DND-41 (cell line): ENCODE measurements at regions not wholly inside any gene's neighbourhood (a gene's known extent, or its start where the extent isn't known, plus 50 kb on each side); places are given as distances from the start of the nearest gene placed in this dataset.
A peak's percentile ranks its signal among the peaks of the same experiment; 100 is the strongest.

Experiments
- ATAC-seq: fragments of 200-7000 bp; cut with Tn5 transposase; 3 replicates; pipeline ENCODE4 v1.9.1; 2021; ENCODE audit warnings: low read depth; ENCODE audit not compliant: insufficient read depth
- DNase-seq: peaks from one replicate; pipeline ENCODE4 v3.0.0-alpha.2; 2020
- H2AFZ ChIP-seq: 2 replicates; pipeline ENCODE4 v1.6.0; 2012; ENCODE audit warnings: low read depth, low read length
- H3K27ac ChIP-seq: 2 replicates; pipeline ENCODE4 v1.5.1; 2012; ENCODE audit warnings: low read length, inconsistent platforms
- H3K27me3 ChIP-seq: fragments of 200-600 bp; sonication (generic); 2 replicates; pipeline ENCODE4 v1.6.0; 2012; ENCODE audit warnings: low read length, mild to moderate bottlenecking, inconsistent platforms; ENCODE audit not compliant: insufficient read depth, poor library complexity
- H3K36me3 ChIP-seq: 2 replicates; pipeline ENCODE4 v1.5.1; 2012; ENCODE audit warnings: low read length, inconsistent platforms; ENCODE audit not compliant: insufficient read depth
- H3K4me1 ChIP-seq: 2 replicates; pipeline ENCODE4 v1.5.1; 2012; ENCODE audit warnings: mild to moderate bottlenecking, low read length; ENCODE audit not compliant: insufficient read depth
- H3K4me2 ChIP-seq: 2 replicates; pipeline ENCODE4 v1.6.0; 2012; ENCODE audit warnings: mild to moderate bottlenecking, moderate library complexity, low read length, inconsistent platforms; ENCODE audit not compliant: insufficient read depth
- H3K4me3 ChIP-seq, 2 experiments: fragments of 200-600 bp in 1 of 2; shearing (Covaris generic) in 1 of 2; 2 replicates each; pipeline ENCODE4 v1.5.1; 2012 to 2016; ENCODE audit warnings: inconsistent platforms in 2 of 2, low read length in 2 of 2, mild to moderate bottlenecking in 2 of 2, low read depth in 1 of 2, moderate library complexity in 1 of 2
- H3K79me2 ChIP-seq: 2 replicates; pipeline ENCODE4 v1.6.0; 2012; ENCODE audit warnings: low read length, inconsistent platforms; ENCODE audit not compliant: insufficient read depth
- H3K9ac ChIP-seq: 2 replicates; pipeline ENCODE4 v1.6.0; 2012; ENCODE audit warnings: low read depth, mild to moderate bottlenecking, inconsistent platforms, low read length, moderate library complexity
- H3K9me3 ChIP-seq: 2 replicates; pipeline ENCODE4 v1.5.1; 2012; ENCODE audit warnings: low read length, moderate library complexity, mild to moderate bottlenecking, inconsistent platforms; ENCODE audit not compliant: insufficient read depth, severe bottlenecking
- H4K20me1 ChIP-seq: 2 replicates; pipeline ENCODE4 v1.6.0; 2012; ENCODE audit warnings: low read length; ENCODE audit not compliant: insufficient read depth
- EZH2 ChIP-seq: IDR thresholded peaks from 3 replicates; pipeline ENCODE4 v1.6.1; 2012; ENCODE audit warnings: borderline replicate concordance, low read depth, mild to moderate bottlenecking, moderate library complexity, low read length, inconsistent platforms; ENCODE audit not compliant: severe bottlenecking
- TF ChIP-seq, protein P1 (sequence below): IDR thresholded peaks from 2 replicates; pipeline ENCODE4 v1.5.1; 2012; ENCODE audit warnings: borderline replicate concordance, low read length, moderate library complexity, mild to moderate bottlenecking; ENCODE audit not compliant: poor library complexity, severe bottlenecking; ENCODE audit errors: extremely low read depth

DNA sequence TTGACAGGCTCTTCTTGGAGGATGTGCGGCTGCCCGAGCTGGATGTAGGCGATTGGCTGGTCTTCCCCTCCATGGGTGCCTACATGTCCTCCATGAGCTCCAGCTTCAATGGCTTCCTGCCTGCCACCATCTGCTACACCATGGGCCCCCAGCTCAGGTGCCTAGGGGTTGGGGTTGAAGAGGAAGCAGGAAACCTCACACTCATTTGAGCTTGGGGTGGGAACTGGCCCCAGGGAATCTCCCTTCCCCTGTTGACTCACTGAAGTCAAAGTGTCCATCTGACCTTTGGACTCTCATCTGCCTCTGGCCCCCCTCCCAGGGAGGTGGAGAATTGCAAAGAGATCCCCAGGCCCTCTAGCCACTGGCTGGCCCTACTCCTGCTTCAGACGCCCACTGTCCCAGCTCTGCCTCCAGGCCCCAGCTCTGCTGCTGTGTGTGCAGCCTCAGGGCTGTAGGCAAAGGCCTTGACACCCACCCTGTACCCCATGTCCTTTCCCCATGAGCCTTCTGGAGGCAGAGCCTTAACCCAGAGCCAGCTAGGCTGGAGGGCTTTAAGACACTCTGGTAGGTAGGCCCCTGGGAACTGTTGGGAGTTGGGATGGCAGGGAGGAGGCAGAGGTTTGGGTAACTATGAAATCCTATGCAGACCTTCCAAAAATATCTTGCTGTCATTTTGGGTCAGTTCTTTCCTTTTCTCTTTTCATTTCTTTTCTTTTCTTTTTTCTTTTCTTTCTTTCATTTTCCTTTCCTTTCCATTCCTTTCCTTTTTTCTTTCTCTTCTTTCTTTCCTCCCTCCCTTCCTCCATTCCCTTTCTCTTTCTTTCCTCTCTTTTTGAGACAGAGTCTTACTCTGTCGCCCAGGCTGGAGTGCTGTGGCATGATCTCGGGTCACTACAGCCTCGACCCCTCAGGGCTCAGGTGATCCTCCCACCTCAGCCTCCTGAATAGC, 66.9 kb upstream of the TINAGL1 start:
- no peaks in the 10 kb centered on the region for H3K27me3 ChIP-seq
- H3K4me1 ChIP-seq, result peaks cover 69% of the 10 kb centered on the region
- ATAC-seq, result peak; percentile 39
- TF ChIP-seq EZH2, result no peak
- TF ChIP-seq, protein P1, sequence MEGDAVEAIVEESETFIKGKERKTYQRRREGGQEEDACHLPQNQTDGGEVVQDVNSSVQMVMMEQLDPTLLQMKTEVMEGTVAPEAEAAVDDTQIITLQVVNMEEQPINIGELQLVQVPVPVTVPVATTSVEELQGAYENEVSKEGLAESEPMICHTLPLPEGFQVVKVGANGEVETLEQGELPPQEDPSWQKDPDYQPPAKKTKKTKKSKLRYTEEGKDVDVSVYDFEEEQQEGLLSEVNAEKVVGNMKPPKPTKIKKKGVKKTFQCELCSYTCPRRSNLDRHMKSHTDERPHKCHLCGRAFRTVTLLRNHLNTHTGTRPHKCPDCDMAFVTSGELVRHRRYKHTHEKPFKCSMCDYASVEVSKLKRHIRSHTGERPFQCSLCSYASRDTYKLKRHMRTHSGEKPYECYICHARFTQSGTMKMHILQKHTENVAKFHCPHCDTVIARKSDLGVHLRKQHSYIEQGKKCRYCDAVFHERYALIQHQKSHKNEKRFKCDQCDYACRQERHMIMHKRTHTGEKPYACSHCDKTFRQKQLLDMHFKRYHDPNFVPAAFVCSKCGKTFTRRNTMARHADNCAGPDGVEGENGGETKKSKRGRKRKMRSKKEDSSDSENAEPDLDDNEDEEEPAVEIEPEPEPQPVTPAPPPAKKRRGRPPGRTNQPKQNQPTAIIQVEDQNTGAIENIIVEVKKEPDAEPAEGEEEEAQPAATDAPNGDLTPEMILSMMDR, result no peak
- no peak overlapping the region for H2AFZ ChIP-seq
- no peaks in the 10 kb centered on the region for H4K20me1 ChIP-seq
- peak overlapping the region in 1 of 2 experiments; percentile 69; a peak in 2 of 4 replicates for H3K4me3 ChIP-seq
- H3K79me2 ChIP-seq, result peaks cover 81% of the 10 kb centered on the region
- H3K9ac ChIP-seq, result peak overlapping the region; percentile 86
- H3K4me2 ChIP-seq, result peak overlapping the region; percentile 79
- H3K27ac ChIP-seq, result peak overlapping the region; percentile 92
- peaks cover 30% of the 10 kb centered on the region for H3K9me3 ChIP-seq
- peak; percentile 78 for DNase-seq
- H3K36me3 ChIP-seq, result peaks cover 77% of the 10 kb centered on the region

DNA sequence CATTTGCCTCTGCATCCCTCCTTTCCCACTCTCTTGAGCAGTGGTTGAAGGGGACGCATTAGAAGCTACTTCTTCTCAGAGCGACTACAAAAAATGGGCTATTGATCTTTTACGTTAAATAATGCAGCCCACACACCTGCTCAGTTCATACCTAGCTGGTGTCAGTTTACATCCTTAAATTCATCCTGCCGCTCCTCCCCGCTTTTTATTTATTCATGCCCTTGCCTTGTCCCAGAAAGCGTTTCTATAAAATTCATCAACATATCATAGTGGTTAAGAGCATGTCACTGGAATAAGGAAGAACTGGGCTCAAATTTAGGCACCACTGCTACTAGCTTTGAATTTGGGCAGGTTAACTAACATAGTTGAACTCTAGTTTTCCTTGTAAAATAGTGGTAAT, 66.0 kb upstream of the TINAGL1 start:
- Histone ChIP-seq H3K4me2 (peak overlapping the region; percentile 17; the same call in 1 of the 2 replicates), H3K36me3 (peaks cover 84% of the 10 kb centered on the region), H3K4me3 (no peak overlapping the region), H3K79me2 (peaks cover 85% of the 10 kb centered on the region), H2AFZ (no peak overlapping the region), H4K20me1 (no peaks in the 10 kb centered on the region), H3K9ac (no peak overlapping the region), H3K27ac (peak overlapping the region; percentile 64), H3K27me3 (no peaks in the 10 kb centered on the region), H3K4me1 (peaks cover 67% of the 10 kb centered on the region), H3K9me3 (peaks cover 30% of the 10 kb centered on the region)
- no peak for DNase-seq
- TF ChIP-seq, protein P1, result no peak
- no peak for TF ChIP-seq EZH2
- ATAC-seq, result no peak

DNA sequence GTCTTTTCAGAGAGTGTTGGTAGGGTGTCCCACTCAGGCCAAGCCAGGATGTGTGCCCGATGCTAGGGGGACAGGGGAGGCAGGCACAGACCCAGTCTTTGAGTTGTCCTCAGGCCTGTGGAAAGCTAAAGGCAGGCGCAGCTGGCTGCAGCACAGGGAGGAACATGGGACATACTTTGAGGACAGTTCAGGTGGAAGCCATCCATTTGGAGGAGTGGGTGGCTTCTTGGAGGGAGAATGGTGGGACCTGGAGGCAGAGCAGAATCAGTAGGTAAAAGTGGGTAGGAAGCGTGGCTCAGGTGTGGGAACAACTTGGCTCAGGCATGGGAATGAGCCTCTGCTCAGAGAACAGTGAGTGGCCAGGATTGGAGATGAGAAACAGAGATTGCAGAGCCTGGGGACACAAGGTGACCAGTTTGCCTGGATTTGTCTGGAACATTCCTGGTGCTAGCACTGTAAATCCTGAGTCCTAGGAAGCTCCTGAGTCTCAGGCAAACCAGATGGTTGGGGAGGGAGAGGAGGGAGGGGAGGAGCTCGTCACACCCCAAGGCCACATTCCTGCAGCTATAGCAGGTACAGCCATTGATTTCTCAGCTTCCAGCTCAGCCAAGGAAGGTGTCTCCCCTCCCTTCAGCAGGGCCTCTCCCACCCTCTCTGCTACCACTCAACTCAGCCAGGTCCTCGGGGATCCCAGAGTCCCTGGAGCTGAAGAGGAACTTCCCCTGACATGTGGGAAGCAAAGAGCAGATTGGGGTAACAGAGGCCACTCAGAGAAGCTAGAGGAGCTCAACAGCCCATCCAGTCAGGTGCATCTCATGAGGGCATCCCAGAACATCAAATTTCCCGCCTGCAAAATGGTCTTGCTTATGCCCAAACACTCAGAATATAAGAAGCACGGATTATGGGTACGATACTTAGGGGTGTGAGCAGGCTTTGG, 65.2 kb upstream of the TINAGL1 start:
- TF ChIP-seq, protein P1, result no peak
- TF ChIP-seq EZH2, result no peak
- Histone ChIP-seq H4K20me1 (no peaks in the 10 kb centered on the region), H3K79me2 (peaks cover 81% of the 10 kb centered on the region), H3K9me3 (peaks cover 30% of the 10 kb centered on the region), H3K4me1 (peaks cover 61% of the 10 kb centered on the region), H3K4me3 (no peak overlapping the region; a peak in 1 of 4 replicates), H3K36me3 (peaks cover 87% of the 10 kb centered on the region), H3K27me3 (no peaks in the 10 kb centered on the region), H2AFZ (no peak overlapping the region), H3K9ac (no peak overlapping the region; the same call in 1 of the 2 replicates), H3K4me2 (peak overlapping the region; percentile 17), H3K27ac (peak overlapping the region; percentile 64)
- ATAC-seq, result no peak
- no peak for DNase-seq
